ENCODE measurements at regions not wholly inside any gene's neighbourhood (a gene's known extent, or its start where the extent isn't known, plus 50 kb on each side); places are given as distances from the start of the nearest gene placed in this dataset.

DNA sequence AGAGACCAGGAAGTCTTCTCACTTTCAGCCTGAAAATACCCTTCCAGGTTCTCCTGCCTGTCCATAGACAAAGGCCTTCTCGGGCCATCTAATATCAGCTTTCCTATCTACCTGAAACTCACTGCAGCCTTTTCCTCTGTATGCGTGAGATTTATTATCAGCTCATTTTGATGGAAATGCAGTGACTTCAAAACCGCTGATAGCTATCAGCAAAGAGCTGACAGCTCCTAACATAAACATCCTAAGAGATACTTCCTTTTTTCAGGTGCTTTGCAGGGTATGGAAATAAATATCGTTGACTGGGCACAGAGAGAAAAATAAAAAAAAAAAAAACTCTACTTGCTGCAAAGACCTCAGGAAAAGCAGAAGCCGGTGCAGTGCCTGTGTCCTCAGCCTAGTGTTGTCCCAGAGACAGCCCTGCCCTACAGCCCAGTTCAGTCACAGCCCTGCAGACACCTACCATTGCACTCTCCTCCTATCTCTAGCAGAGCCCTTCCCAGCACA, 215.0 kb upstream of the EGLN3 start:
- 30% methylated on average over 5 of the region's 5 CpGs for WGBS (ENCODE audit: insufficient coverage, low coverage, low lambda C conversion rate, missing lambda C conversion rate)
- intact Hi-C loops (cut with DNase I) = no loop called here
- no peaks in the 10 kb centered on the region for H3K9me3 ChIP-seq
- DNase-seq = no peak
- H3K4me1 ChIP-seq = no peaks in the 10 kb centered on the region
- H3K36me3 ChIP-seq = no peaks in the 10 kb centered on the region
- no peaks in the 10 kb centered on the region for H3K27me3 ChIP-seq
- no peak for ATAC-seq
- H3K4me3 ChIP-seq = no peak overlapping the region
- TF ChIP-seq, protein P1, sequence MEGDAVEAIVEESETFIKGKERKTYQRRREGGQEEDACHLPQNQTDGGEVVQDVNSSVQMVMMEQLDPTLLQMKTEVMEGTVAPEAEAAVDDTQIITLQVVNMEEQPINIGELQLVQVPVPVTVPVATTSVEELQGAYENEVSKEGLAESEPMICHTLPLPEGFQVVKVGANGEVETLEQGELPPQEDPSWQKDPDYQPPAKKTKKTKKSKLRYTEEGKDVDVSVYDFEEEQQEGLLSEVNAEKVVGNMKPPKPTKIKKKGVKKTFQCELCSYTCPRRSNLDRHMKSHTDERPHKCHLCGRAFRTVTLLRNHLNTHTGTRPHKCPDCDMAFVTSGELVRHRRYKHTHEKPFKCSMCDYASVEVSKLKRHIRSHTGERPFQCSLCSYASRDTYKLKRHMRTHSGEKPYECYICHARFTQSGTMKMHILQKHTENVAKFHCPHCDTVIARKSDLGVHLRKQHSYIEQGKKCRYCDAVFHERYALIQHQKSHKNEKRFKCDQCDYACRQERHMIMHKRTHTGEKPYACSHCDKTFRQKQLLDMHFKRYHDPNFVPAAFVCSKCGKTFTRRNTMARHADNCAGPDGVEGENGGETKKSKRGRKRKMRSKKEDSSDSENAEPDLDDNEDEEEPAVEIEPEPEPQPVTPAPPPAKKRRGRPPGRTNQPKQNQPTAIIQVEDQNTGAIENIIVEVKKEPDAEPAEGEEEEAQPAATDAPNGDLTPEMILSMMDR (IDR thresholded peaks at IDR 0.05) = no peak
- no peak for TF ChIP-seq POLR2A (IDR thresholded peaks at IDR 0.05)
- H3K27ac ChIP-seq = no peak overlapping the region

DNA sequence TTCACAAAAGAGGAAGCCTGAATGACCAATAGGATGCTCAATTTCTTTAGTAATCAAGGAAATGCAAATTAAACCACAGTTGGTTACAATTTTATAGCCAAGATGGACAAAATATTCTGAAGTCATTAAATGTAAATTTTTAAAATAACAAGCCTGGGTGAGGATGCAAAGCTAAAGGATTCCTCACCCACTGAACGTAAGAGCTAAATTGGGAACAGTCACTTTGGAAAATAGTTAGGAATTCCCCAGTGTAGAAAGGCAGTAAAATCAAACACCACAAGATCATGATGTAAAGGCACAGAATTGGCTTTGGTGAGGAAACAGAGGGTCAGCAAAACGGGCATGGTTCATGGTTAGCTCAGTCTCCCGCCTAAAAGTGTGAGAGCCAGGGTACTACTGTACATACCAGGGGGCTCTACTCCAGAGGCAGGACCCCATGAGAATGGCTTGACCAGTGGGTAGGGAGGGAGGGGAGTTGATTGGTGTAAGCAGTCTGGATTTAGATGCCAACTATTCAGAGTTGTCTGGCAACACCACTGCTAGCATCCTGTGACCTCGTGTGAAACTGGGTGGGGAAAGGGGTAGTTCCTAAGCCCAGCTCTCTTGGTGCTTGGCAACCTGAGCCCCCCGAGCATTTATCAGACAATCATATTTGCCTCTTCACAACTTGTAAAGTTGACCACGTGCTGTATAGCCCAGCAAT, 213.4 kb upstream of the EGLN3 start:
- Histone ChIP-seq H3K27ac (no peak overlapping the region), H3K4me1 (no peaks in the 10 kb centered on the region), H3K9me3 (no peaks in the 10 kb centered on the region), H3K36me3 (no peaks in the 10 kb centered on the region), H3K4me3 (no peak overlapping the region), H3K27me3 (no peaks in the 10 kb centered on the region)
- no peak for DNase-seq
- intact Hi-C loops (cut with DNase I) = no loop called here
- TF ChIP-seq, protein P1 (IDR thresholded peaks at IDR 0.05) = no peak
- TF ChIP-seq POLR2A (IDR thresholded peaks at IDR 0.05) = no peak
- ATAC-seq = no peak
- WGBS (ENCODE audit: insufficient coverage, low coverage, low lambda C conversion rate, missing lambda C conversion rate) = 51% methylated on average over 6 of the region's 6 CpGs

DNA sequence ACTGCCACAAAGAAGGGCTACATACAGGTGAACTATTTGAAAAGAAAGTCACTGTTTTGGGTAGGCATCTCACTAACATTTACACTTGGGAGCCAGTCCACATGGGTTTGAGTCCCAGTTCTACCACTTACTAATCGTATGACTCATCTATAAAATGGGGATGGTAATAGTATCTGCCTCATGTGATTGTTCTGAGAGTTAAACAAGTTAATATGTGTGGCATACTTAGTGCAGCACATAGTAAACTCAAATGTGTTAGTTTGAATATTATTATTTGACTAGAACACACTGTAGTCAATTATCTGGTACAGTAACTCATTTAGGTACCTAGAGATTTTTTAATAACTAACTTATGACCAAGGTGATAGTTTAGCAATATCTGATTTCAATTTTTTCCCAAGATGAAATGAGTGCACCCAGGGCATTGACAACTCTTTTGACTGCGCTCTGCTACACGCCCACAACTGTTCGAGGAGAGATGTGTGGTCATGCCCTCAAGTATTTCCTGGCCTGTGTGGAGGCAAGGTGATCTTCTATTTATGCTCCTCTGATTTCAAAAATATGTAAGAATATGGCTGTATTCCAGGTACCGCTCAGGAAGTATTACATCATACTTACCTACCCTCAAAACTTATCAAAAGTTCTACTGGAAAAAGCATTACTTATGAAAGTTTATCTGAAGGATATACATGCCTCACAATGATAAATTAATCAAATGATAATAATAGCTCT, 210.6 kb upstream of the EGLN3 start:
- Histone ChIP-seq H3K36me3 (no peaks in the 10 kb centered on the region), H3K27ac (no peak overlapping the region), H3K4me1 (no peaks in the 10 kb centered on the region), H3K4me3 (no peak overlapping the region), H3K27me3 (no peaks in the 10 kb centered on the region), H3K9me3 (no peaks in the 10 kb centered on the region)
- WGBS (ENCODE audit: insufficient coverage, low coverage, low lambda C conversion rate, missing lambda C conversion rate) = 51% methylated on average over 5 of the region's 5 CpGs
- ATAC-seq (no peak), DNase-seq (no peak)
- intact Hi-C loops (cut with DNase I) = no loop called here
- TF ChIP-seq POLR2A (IDR thresholded peaks at IDR 0.05) = no peak
- TF ChIP-seq, protein P1 (IDR thresholded peaks at IDR 0.05) = no peak

DNA sequence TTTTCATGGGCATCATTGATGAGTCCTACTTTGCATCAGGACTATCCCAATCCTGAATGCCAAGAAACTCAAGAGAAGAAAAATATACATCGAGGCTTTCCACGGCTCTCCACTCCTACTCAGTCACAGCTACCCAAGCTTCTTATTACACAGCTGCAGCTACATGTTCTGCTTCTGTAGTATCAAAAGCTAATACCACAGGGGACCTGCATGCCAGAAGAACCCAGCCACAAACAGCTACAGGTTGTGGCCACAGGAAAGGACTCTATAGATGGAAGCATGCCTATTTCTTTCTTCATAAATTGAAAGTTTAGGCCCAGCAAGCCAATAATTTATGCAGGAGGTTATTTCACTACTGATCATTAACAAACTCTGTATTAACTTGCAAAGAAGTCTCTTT, 209.7 kb upstream of the EGLN3 start:
- WGBS (ENCODE audit: insufficient coverage, low coverage, low lambda C conversion rate, missing lambda C conversion rate) = 76% methylated on average over 2 of the region's 2 CpGs
- H3K9me3 ChIP-seq = no peaks in the 10 kb centered on the region
- TF ChIP-seq, protein P1 (IDR thresholded peaks at IDR 0.05) = no peak
- no peak for TF ChIP-seq POLR2A (IDR thresholded peaks at IDR 0.05)
- no peak overlapping the region for H3K4me3 ChIP-seq
- no peaks in the 10 kb centered on the region for H3K27me3 ChIP-seq
- no peaks in the 10 kb centered on the region for H3K36me3 ChIP-seq
- ATAC-seq (no peak), DNase-seq (no peak)
- intact Hi-C loops (cut with DNase I) = no loop called here
- no peaks in the 10 kb centered on the region for H3K4me1 ChIP-seq
- no peak overlapping the region for H3K27ac ChIP-seq

Data from right lobe of liver (tissue), 6 donors.